HG02610 (cell line): ENCODE measurements at regions not wholly inside any gene's neighbourhood (a gene's known extent, or its start where the extent isn't known, plus 50 kb on each side); places are given as distances from the start of the nearest gene placed in this dataset.
"Not testable (repeated sequence)": the region's sequence is repeated elsewhere in the genome, so short reads cannot be mapped to it uniquely, and the experiment has no call there.

ENCODE experiments used
- ATAC-seq: cut with Tn5 transposase; IDR thresholded peaks from one replicate; pipeline ENCODE4 v1.9.1; 2021; ENCODE audit warnings: mild to moderate bottlenecking, moderate library complexity; ENCODE audit not compliant: unreplicated experiment

DNA sequence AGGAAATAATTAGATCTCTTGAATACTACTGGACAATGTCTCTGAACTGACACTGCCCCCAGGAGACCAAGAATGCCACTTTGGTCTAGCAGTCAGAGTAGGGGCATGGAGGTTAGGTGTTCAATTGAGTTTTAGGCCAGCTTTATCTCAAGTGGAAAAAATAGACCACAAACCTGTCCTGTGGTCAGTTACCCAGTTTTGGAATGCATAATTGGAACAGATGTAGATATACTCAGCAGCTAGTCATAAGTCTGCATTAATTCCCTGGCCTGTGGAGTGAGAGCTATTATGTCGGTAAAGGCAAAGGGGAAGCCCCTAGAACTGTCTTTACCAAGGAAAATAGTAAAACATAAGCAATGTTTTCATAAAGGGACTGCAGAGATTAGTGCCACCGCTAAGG is 587.7 kb downstream of the GLUD2 start:
- ATAC-seq = no peak

DNA sequence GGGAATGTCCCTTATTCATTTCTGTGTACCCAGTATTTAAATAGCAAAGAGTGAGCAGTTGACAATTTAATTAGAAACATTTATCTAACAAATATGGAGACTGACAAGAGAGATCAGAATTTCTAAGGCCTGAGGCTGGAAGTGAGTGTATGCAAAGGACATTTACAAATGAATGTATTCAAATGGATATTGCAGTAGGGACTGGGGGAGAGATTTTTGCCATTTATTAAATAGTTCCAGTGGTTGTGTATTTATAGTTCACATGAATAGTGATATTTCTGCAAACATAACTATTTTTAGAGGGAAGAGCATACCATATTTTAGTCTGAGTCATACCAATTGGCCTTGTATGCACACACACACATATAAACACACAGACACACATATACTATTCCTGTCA is 592.4 kb downstream of the GLUD2 start:
- ATAC-seq = no peak

DNA sequence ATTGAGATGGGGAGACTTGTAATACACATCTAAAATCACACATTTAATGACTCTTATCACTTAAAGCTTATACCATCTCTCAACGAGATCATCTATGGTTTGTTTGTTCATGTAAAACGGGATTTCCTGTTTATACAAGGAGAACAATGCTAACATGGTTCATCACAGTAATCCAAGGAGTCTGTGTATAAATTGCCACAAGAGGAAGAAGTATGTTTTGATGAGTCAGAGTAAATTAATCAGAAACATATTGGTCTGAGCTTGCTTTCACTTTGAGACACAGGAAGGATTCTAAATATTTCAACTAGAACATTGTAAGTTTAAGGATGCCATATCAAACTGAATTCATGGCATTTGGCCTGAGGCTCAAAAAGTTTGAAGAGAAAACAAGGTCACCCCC is 594.1 kb downstream of the GLUD2 start:
- ATAC-seq = no peak

DNA sequence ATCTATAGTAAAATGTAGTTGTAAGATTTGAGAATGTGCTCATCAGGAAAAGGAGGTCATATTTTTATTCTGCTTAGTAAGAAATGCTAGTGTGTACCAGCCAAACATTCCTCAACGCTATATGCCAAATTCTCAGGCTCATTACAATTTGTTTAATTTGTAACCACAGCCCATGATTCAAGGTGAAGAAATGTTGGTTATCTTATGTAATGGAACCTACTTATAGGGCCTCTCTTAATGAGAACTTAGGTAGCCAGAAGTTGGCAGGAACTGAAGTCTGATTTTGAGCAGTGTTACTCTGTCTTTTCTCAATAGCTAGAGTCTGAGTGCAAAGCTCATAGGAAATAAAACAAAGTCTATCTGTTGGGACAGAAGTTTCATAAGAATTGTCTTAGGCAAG is 595.0 kb downstream of the GLUD2 start:
- no peak for ATAC-seq

DNA sequence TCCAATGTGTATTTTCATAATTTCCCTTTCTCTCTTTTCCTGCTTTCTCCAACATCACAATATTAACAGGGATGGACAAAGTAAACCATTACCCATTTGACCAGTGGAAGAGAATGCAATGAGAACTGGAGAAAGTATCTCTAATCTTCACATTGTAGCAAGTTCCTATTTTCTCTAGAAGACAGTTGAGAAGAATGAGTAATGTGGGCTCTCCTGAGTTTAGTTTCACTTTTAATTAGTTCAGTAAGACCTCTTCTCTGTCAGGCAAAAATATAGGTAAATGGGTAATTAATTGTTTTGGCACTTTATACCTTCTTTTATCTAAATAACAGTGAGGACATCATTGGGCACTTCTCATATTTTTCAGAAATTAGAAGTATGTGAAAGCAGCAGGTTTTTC is 602.0 kb downstream of the GLUD2 start:
- no peak for ATAC-seq

DNA sequence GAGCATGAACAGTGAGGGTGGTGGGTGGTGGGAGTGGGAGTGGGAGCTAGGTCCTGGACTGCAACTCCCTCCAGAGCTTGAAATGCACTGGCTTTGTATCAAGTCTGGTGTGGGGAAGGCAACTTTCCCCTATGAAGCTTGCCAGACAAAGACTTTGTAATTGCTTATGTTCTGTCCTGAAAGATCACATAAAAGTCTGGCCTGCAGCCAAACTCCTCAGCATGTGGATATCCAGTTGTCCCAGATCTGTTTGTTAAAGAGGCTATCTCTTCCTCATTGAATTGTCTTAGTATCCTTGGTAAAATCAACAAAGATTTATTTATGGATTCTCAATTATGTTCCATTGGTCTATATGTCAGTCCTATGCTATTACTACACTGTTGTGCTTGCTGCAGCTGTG is 607.9 kb downstream of the GLUD2 start:
- ATAC-seq = no peak

DNA sequence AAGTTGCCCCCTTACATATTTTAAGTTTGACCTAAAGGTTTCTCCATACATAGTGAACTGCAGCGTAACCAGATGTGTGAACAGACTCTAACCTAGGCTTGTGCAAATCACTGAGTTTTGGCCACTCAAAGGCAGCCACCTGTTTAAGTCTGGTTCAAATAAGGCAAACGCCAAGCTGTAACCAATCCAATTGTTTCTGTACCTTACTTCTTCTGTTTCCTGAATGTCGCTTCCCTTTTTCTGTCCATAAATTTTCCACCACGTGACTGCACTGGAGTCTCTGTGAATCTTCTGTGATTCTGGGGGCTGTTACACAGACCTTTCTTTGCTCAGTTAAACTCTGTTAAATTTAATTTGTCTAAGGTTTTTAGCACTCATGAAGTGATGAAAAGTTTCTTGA is 618.8 kb downstream of the GLUD2 start:
- no peak for ATAC-seq

DNA sequence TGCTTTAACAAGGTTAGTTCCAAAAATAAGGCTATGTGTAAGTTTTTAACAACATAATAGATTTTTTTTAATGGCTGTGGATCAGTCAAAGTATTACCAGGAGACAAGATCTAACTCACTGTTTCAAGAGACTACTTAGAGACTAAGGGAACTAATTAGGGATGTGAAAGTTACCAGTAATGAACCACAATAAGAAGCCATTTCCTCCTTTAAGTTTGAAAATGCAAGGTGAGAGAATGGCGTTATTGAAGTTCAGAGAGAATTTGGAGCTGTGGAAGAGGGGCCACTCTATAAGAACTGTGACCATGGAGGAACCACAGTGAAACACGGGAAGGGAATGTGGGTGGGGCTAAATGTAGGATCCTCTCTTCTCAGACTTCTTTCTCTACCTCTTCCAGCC is 624.2 kb downstream of the GLUD2 start:
- ATAC-seq = no peak

DNA sequence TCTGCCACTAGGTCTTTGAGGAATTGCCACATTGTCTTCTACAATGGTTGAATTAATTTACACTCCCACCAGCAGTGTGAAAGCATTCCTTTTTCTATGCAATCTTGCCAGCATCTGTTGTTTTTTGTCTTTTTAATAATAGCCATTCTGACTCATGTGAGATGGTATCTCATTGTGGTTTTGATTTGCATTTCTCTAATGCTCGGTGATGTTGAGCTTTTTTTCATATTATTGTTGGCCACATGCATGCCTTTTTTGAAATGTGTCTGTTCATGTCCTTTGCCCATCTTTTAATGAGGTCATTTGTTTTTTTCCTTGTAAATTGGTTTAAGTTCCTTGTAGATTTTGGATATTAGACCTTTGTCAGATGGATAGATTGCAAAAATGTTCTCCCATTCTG is 661.8 kb downstream of the GLUD2 start:
- not testable (repeated sequence) for ATAC-seq

DNA sequence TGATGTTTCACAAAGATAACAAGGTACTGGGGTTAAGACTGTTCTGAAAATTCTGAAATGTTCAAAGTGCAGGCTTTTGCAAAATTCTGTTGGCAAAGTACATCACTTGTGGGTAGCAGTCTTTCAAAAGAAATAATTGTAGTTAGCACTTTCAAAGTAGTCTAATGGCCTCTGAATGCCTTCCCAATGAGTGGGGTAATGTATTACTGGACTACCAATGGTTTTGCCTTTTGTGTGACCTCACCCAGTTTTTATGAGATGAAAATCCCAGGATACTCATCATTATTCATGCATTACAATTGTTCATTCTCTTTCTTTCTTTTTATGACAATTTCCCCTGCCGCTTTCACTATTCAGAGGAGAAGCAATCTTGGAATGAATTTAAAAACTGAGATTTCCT is 686.1 kb downstream of the GLUD2 start:
- ATAC-seq = no peak

DNA sequence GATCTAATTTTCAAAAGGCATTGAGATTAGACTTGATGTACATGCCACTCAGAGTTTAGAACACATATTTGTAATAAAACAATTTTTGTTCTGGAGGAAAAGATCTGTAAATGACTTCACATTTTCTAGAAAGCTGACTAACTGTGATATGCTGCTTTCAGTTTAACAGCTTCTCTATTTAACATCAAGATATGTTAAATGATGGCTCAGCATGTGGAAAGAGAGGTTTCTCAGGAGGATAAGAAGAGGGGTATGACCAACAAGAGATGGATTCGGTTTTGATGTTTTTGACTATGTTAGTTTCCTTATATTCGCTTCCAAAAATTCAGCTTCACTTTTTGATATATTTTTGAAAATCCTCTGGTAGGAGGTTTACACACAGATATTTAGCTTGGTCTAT is 698.7 kb downstream of the GLUD2 start:
- no peak for ATAC-seq

DNA sequence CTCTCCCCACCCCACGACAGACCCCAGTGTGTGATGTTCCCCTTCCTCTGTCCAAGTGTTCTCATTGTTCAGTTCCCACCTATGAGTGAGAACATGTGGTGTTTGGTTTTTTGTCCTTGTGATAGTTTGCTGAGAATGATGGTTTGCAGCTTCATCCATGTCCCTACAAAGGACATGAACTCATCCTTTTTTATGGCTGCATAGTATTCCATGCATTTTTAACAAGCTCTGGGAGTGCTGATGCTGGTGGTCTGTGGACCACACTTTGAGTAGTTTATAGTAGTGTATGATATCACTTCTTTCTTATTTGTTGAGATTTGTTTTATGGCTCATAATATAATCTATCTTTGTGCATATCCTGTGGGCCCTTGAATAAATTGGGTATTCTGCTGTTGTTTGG is 706.2 kb downstream of the GLUD2 start:
- not testable (repeated sequence) for ATAC-seq

DNA sequence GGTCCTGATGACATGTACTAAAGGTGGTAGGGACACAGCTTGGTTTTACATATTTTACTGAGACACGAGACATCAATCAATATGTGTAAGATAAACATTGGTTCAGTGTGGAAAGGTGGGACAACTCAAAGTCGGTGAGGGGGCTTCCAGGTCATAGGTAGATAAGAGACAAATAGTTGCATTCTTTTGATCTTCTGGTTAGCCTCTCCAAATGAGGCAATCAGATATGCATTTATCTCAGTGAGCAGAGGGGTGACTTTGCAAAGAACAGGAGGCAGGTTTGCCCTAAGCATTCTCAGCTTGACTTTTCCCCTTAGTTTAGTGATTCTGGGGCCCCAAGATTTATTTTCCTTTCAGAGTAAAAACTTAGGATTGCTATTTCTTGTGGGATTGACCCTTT is 706.9 kb downstream of the GLUD2 start:
- ATAC-seq = no peak

DNA sequence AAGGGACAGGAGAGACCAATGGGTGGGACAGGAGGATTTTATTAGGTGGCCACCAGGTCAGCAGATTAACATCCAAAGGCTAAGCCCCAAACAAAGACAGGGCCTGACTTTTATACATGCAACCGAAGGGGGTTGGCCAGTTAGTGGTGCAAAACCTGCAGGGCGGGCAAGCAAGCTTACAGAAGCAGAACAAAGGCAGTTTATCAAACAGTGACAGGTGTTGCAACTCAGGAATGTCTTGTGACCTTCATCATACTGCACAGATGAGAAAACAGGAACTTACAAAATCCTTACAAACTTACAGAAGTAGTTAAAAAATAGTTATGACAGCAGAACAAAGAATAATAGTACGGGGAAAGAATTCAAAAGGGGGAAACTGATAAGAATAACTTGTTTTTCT is 708.1 kb downstream of the GLUD2 start:
- ATAC-seq = no peak

DNA sequence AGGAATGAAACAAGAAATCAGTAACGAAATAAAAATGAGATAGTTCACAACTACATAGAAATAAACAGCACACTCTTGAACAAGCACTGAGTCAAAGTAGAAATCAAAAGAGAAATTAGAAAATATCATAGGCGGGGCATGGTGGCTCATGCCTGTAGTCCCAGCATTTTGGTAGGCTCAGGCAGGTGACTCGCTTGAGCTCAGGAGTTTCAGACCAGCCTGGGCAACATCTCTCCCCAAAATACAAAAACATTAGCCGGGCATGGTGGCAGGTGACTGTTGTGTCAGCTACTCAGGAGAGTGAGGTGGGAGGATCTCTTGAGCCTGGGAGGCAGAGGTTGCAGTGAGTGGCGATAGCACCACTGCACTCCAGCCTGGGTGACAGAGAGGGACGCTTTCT is 714.4 kb downstream of the GLUD2 start:
- no peak for ATAC-seq

DNA sequence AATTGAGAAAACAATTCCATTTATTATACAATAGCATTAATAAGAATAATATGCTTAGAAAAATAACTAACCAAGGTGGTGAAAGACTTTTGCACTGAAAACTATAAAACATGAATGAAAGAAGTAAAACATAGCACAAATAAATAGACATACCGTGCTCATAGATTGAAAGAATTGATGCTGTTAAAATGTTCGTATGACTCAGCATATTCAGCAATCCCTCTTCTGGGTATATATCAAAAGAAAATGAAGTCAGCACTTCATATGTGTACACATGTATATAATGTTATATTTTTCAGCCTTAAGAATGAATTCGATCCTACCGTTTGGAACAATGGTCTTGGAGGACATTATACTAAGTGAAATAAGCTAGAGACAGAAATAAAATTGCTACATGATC is 716.3 kb downstream of the GLUD2 start:
- ATAC-seq = no peak

DNA sequence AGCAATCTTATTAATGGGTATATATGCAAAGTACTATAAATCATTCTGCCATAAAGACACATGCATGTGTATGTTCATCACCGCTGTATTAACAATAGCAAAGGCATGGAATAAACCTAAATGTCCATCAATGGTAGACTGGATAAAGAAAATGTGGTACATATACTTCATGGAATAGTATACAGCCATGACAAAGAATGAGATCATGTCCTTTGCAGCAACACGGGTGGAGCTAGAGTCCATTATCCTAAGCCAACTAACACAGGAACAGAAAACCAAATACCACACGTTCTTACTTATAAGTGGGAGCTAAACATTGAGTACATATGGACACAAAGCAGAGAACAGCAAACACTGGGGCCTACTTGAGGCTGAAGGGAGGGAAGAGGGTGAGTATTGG is 720.8 kb downstream of the GLUD2 start:
- not testable (repeated sequence) for ATAC-seq

DNA sequence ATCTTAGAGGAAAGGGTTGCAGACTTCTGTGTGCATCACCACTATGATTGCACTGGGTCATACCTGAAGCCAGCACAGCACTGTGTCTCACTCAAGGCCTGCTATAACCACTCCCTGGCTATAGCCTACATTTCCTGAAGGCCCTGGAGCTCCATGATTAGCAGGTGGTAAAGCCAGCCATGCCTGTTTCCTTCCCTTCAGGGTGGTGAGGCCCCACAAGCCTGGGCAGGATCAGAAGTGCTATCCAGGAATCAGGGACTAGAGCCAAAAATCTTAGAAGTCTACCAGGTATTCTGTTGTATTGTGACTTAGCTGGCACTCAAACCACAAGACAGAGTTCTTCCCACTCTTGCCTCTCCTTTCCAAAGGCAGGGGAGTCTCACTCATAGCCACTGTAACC is 734.6 kb downstream of the GLUD2 start:
- ATAC-seq = no peak

DNA sequence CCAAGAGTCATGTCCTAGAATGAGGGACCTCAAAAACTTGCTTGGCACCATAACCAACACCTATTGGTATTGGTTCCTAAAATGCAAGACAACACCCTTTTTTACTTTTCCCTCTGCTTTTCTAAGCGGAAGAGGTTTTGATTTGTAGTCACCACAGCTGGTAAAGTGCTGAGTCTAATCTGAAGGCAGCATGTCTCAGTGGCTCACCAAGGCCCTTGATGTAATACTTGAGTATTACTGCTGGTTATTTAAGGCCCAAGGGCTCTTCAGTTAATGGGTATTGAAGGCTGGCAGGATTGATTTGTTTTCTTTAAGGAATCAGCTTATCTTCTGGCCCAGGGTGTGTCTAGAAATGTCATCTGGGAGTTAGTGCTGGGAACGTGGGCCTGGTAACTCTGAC is 735.1 kb downstream of the GLUD2 start:
- ATAC-seq = no peak

DNA sequence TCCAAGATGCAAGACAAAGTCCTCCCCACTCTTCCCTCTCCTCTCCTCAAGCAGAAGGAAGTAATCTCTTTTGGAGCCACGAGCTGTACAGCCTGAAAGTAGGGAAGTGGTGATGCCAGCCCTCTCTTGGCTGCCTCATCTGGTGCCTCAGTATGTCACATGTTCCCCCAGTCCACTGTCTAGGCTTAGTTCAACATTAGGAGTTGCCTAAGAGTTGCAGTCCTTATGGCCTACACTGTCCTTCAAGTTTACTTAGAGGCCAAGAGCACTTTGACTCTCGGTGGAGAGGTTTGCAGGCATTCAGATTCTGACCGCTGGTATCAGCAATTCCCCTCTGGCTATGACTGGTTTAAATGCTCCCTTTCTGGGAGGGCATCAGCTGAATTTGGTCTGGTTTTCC is 735.6 kb downstream of the GLUD2 start:
- no peak for ATAC-seq

DNA sequence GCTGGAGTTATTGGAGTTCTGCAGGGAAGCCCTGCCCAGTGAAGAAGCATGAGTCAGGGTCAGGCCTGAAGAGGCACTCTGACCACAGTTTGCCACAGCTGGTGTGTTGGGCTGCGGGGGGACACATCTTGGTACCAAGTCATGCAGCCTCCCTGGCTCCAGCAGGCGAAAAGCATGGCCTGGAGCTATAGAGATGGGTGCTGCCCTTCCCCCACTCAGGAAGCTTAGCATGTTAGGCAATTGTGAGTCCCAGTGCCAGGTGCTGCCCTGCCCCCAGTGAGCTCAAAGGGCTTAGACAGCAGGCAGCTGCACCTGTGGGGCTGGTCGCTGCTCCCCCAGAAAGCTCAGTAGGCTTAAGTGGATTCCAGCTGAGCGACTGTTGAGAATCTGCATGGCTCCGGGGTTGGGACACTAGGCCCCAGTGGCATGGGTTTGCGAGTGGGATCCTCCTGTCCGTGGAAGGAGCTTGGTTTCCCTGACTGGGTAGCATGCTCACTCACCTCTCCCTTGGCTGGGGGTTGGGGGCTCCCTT is 755.5 kb downstream of the GLUD2 start:
- no peak for ATAC-seq

DNA sequence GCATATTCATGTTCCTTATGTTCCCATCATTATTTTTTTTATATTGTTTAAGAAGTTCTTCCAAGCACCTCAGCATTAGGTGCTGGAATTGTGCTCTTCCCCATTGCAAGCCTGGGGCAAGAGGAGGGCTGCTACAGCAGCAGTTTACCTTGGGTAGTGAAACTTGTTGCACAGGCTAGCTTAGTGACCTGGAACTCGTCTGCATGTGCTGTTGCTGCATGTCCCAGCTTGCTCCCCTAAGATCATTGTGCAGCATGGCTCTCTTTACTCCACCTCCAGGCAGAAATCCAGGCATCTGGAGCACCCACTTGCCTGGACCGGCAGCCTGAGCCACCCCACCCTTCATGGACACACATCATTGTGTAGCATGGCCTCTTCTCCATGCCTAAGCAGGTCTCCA is 776.0 kb downstream of the GLUD2 start:
- no peak for ATAC-seq

DNA sequence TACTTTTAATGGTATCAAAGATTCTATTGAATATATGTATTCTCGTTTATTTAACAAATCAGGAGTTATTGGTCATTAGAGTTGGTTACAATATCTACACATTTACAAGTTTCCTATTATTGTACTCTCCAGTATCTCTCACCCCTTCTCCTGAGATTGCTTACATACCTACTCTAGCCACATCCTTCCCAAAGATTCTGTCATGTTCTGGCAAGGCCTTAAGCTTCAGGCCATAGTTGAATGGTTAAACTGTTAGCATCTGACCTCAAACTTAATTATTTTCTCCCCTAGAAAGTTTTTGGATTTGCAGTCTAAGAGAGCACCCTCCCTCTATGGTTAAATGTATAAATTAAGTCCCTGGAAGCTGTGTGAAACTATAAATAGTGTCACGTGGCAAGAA is 784.2 kb downstream of the GLUD2 start:
- no peak for ATAC-seq

DNA sequence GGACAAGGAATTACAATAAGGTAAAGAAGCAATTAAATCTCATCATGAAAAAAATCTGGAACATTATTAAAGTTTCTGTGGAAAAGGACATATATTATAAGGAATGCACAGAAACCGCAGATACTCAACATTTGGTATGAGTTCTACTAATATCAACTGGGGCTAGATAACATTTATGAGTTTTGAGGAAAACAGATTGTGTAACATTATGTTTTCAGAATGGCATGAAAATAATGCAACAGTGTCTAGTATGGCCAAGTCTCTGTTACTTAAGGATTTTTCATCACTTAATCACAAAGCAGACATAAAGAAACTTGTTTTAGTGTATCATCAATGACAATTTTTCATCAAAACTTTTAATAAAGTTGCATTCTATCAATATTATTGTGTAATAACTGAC is 785.0 kb downstream of the GLUD2 start:
- ATAC-seq = no peak
